HG02623 (cell line): ENCODE measurements at regions not wholly inside any gene's neighbourhood (a gene's known extent, or its start where the extent isn't known, plus 50 kb on each side); places are given as distances from the start of the nearest gene placed in this dataset.
A peak's percentile ranks its signal among the peaks of the same experiment; 100 is the strongest.
"Not testable (repeated sequence)": the region's sequence is repeated elsewhere in the genome, so short reads cannot be mapped to it uniquely, and the experiment has no call there.

ENCODE experiments used
- ATAC-seq: cut with Tn5 transposase; IDR thresholded peaks from one replicate; pipeline ENCODE4 v1.9.1; 2021; ENCODE audit warnings: moderate library complexity; ENCODE audit not compliant: unreplicated experiment

GRCh38 chr10:55537497-55537896 lies 736.5 kb upstream of the PCDH15 start:
- ATAC-seq, result not testable (repeated sequence)

- ATAC-seq, result no peak
Measured at GRCh38 chr10:55519264-55519663, 718.2 kb upstream of the PCDH15 start.

GRCh38 chr10:55518416-55518815 lies 717.4 kb upstream of the PCDH15 start:
- ATAC-seq, result not testable (repeated sequence)

GRCh38 chr10:55509168-55509567 lies 708.1 kb upstream of the PCDH15 start:
- no peak for ATAC-seq

GRCh38 chr10:55500931-55501559 lies 700.0 kb upstream of the PCDH15 start:
- peak; percentile 92 for ATAC-seq

- no peak for ATAC-seq
Measured at GRCh38 chr10:55497893-55498499, 697.0 kb upstream of the PCDH15 start.

GRCh38 chr10:55495555-55495954 lies 694.5 kb upstream of the PCDH15 start:
- no peak for ATAC-seq

- ATAC-seq, result no peak
Measured at GRCh38 chr10:55491712-55492111, 690.7 kb upstream of the PCDH15 start.

GRCh38 chr10:55485827-55486226 lies 684.8 kb upstream of the PCDH15 start:
- ATAC-seq, result no peak

GRCh38 chr10:55476129-55476528 lies 675.1 kb upstream of the PCDH15 start:
- ATAC-seq, result no peak

GRCh38 chr10:55474258-55474657 lies 673.2 kb upstream of the PCDH15 start:
- no peak for ATAC-seq

- no peak for ATAC-seq
Measured at GRCh38 chr10:55470840-55471239, 669.8 kb upstream of the PCDH15 start.

GRCh38 chr10:55466806-55467504 lies 665.9 kb upstream of the PCDH15 start:
- no peak for ATAC-seq

- no peak for ATAC-seq
Measured at GRCh38 chr10:55464083-55464482, 663.1 kb upstream of the PCDH15 start.

GRCh38 chr10:55460008-55460407 lies 659.0 kb upstream of the PCDH15 start:
- ATAC-seq, result no peak

GRCh38 chr10:55449981-55450380 lies 649.0 kb upstream of the PCDH15 start:
- no peak for ATAC-seq

GRCh38 chr10:55446441-55447002 lies 645.5 kb upstream of the PCDH15 start:
- no peak for ATAC-seq

GRCh38 chr10:55441777-55442176 lies 640.7 kb upstream of the PCDH15 start:
- no peak for ATAC-seq

- no peak for ATAC-seq
Measured at GRCh38 chr10:55426138-55426537, 625.1 kb upstream of the PCDH15 start.

- no peak for ATAC-seq
Measured at GRCh38 chr10:55410415-55410885, 609.4 kb upstream of the PCDH15 start.

GRCh38 chr10:55404094-55404493 lies 603.1 kb upstream of the PCDH15 start:
- ATAC-seq, result no peak
